Nucleus accumbens (tissue), 56 donors: ENCODE measurements at regions not wholly inside any gene's neighbourhood (a gene's known extent, or its start where the extent isn't known, plus 50 kb on each side); places are given as distances from the start of the nearest gene placed in this dataset.

Experiments
- DNase-seq, 56 donors: peaks; one replicate each; lab custom pipeline; 2025; lab: John Stamatoyannopoulos, UW

GRCh38 chr2:181372646-181373040, 84.5 kb upstream of the ITGA4 start:
- DNase-seq: no peak

GRCh38 chr2:181374781-181375675, 82.2 kb upstream of the ITGA4 start:
- no peak for DNase-seq

- DNase-seq: no peak
Observed at GRCh38 chr2:181376442-181376841, 80.7 kb upstream of the ITGA4 start.

- DNase-seq: no peak
Observed at GRCh38 chr2:181376999-181377398, 80.2 kb upstream of the ITGA4 start.

- DNase-seq: no peak
Observed at GRCh38 chr2:181378491-181378890, 78.7 kb upstream of the ITGA4 start.

- no peak for DNase-seq
Observed at GRCh38 chr2:181380581-181380980, 76.6 kb upstream of the ITGA4 start.

- DNase-seq: no peak
Observed at GRCh38 chr2:181384923-181385322, 72.3 kb upstream of the ITGA4 start.

- no peak for DNase-seq
Observed at GRCh38 chr2:181389524-181389923, 67.7 kb upstream of the ITGA4 start.

- DNase-seq: no peak
Observed at GRCh38 chr2:181393472-181393871, 63.7 kb upstream of the ITGA4 start.

GRCh38 chr2:181394741-181395437, 62.3 kb upstream of the ITGA4 start:
- no peak for DNase-seq

- DNase-seq: no peak
Observed at GRCh38 chr2:181395851-181396250, 61.3 kb upstream of the ITGA4 start.

GRCh38 chr2:181396256-181397123, 60.7 kb upstream of the ITGA4 start:
- DNase-seq: no peak

GRCh38 chr2:181397331-181397730, 59.9 kb upstream of the ITGA4 start:
- no peak for DNase-seq

GRCh38 chr2:181398000-181398399, 59.2 kb upstream of the ITGA4 start:
- DNase-seq: no peak

- DNase-seq: no peak
Observed at GRCh38 chr2:181399027-181399426, 58.2 kb upstream of the ITGA4 start.

GRCh38 chr2:181404472-181404871, 52.7 kb upstream of the ITGA4 start:
- no peak for DNase-seq

- no peak for DNase-seq
Observed at GRCh38 chr2:181407171-181407570, 50.0 kb upstream of the ITGA4 start.
